SK-N-SH (cell line): ENCODE measurements at regions not wholly inside any gene's neighbourhood (a gene's known extent, or its start where the extent isn't known, plus 50 kb on each side); places are given as distances from the start of the nearest gene placed in this dataset.

Experiments
- CTCF ChIA-PET: fragments of 300-600, 350-600 bp; formaldehyde crosslinking; extraction: SDS; loops from one replicate; lab custom pipeline; 2021; lab: Yijun Ruan, JAX
- POLR2A ChIA-PET: fragments of 350-600 bp; sonication (Branson Sonifier 250); formaldehyde crosslinking; extraction: SDS; loops from one replicate; lab custom pipeline; 2020; ENCODE audit warnings: antibody characterized with exemption, inconsistent platforms; lab: Yijun Ruan, JAX
- DNase-seq: peaks from one replicate; pipeline ENCODE4 v3.0.0; 2012
- H2AFZ ChIP-seq: fragments of 200-600 bp; sonication (generic); 2 replicates; pipeline ENCODE4 v1.8.1; 2016; ENCODE audit warnings: antibody characterized with exemption, mild to moderate bottlenecking, low read depth
- H3F3A ChIP-seq: fragments of 200-600 bp; sonication (generic); replicated peaks from 2 replicates; pipeline ENCODE3; 2016; ENCODE audit warnings: antibody characterized with exemption, mild to moderate bottlenecking; ENCODE audit not compliant: insufficient read depth
- H3K27ac ChIP-seq, 2 experiments: fragments of 200-500 bp in 1 of 2; fragments of 200-600 bp in 1 of 2; sonication (Bioruptor generic) in 1 of 2; sonication (generic), shearing (Covaris generic) in 1 of 2; 2 replicates each; pipeline versions ENCODE4 v1.5.1 to v1.6.1; 2014 to 2016; ENCODE audit warnings: low read depth in 2 of 2, inconsistent platforms in 1 of 2, low read length in 1 of 2, mild to moderate bottlenecking in 1 of 2, mixed read lengths in 1 of 2
- H3K27me3 ChIP-seq: fragments of 200-600 bp; sonication (generic), shearing (Covaris generic); 2 replicates; pipeline ENCODE4 v1.6.1; 2016; ENCODE audit warnings: mixed run types; ENCODE audit not compliant: insufficient read depth
- H3K36me3 ChIP-seq, 2 experiments: fragments of 200-500 bp in 1 of 2; fragments of 200-600 bp in 1 of 2; sonication (Bioruptor generic) in 1 of 2; sonication (generic) in 1 of 2; replicated peaks in 1 of 2; 2 replicates each; pipeline versions ENCODE3 to v1.5.1; 2014 to 2016; ENCODE audit warnings: low read length in 1 of 2, mild to moderate bottlenecking in 1 of 2; ENCODE audit not compliant: insufficient read depth in 2 of 2, control insufficient read depth in 1 of 2
- H3K4me1 ChIP-seq, 2 experiments: fragments of 200-500 bp in 1 of 2; fragments of 200-600 bp in 1 of 2; sonication (Bioruptor generic) in 1 of 2; sonication (generic), shearing (Covaris generic) in 1 of 2; 2 replicates each; pipeline versions ENCODE4 v1.5.1 to v1.6.1; 2014 to 2016; ENCODE audit warnings: low read depth in 1 of 2, low read length in 1 of 2, mixed run types in 1 of 2; ENCODE audit not compliant: insufficient read depth in 2 of 2, control insufficient read depth in 1 of 2
- H3K4me2 ChIP-seq: fragments of 200-600 bp; sonication (generic), shearing (Covaris generic); 2 replicates; pipeline ENCODE4 v1.6.1; 2017; ENCODE audit warnings: mixed run types
- H3K4me3 ChIP-seq, 2 experiments: fragments of 200-500 bp in 1 of 2; fragments of 200-600 bp in 1 of 2; sonication (Bioruptor generic) in 1 of 2; sonication (generic), shearing (Covaris generic) in 1 of 2; 2 replicates each; pipeline versions ENCODE4 v1.5.1 to v1.8.1; 2014 to 2016; ENCODE audit warnings: low read depth in 2 of 2, inconsistent platforms in 1 of 2, low read length in 1 of 2, mild to moderate bottlenecking in 1 of 2, mixed read lengths in 1 of 2, moderate library complexity in 1 of 2
- H3K79me2 ChIP-seq: fragments of 200-600 bp; sonication (generic); 2 replicates; pipeline ENCODE4 v1.8.1; 2017; ENCODE audit warnings: mild to moderate bottlenecking; ENCODE audit not compliant: insufficient read depth
- H3K9ac ChIP-seq: fragments of 200-600 bp; sonication (generic); 2 replicates; pipeline ENCODE4 v1.6.1; 2017; ENCODE audit warnings: mixed run types
- H3K9me2 ChIP-seq: fragments of 200-600 bp; sonication (generic); 2 replicates; pipeline ENCODE4 v1.6.1; 2017; ENCODE audit warnings: mixed run types
- H3K9me3 ChIP-seq: fragments of 200-600 bp; sonication (generic); 2 replicates; pipeline ENCODE4 v1.6.1; 2017; ENCODE audit warnings: mixed run types, mild to moderate bottlenecking, moderate library complexity
- H4K20me1 ChIP-seq: fragments of 200-600 bp; sonication (generic); 2 replicates; pipeline ENCODE4 v1.6.1; 2017; ENCODE audit warnings: mild to moderate bottlenecking, mixed run types; ENCODE audit not compliant: insufficient read depth
- CHD2 ChIP-seq: fragments of 150-350 bp; IDR thresholded peaks from 2 replicates; pipeline ENCODE4 v1.6.1; 2018; ENCODE audit warnings: low read length; ENCODE audit not compliant: partially characterized antibody
- ELF1 ChIP-seq: IDR thresholded peaks from 2 replicates; pipeline ENCODE4 v1.4.0; 2012
- EP300 ChIP-seq, 2 experiments: IDR thresholded peaks; 2 replicates each; pipeline versions ENCODE4 v1.4.0 to v1.6.1; 2012; ENCODE audit warnings: borderline replicate concordance in 1 of 2, low read depth in 1 of 2, low read length in 1 of 2
- EZH2phosphoT487 ChIP-seq: fragments of 200-600 bp; sonication (generic); IDR thresholded peaks from 2 replicates; pipeline ENCODE4 v1.6.1; 2017; ENCODE audit warnings: low read depth, mixed run types, mild to moderate bottlenecking, antibody characterized with exemption, moderate library complexity, borderline replicate concordance
- FOSL2 ChIP-seq: IDR thresholded peaks from 2 replicates; pipeline ENCODE4 v1.4.0; 2012; ENCODE audit warnings: low read depth, mild to moderate bottlenecking, moderate library complexity, borderline replicate concordance
- FOXJ3 ChIP-seq: sonication (generic); formaldehyde crosslinking; IDR thresholded peaks from 2 replicates; pipeline ENCODE4 v1.5.1; 2020; ENCODE audit warnings: mild to moderate bottlenecking, missing genetic modification reagents
- FOXM1 ChIP-seq: IDR thresholded peaks from 2 replicates; pipeline ENCODE4 v1.4.0; 2012; ENCODE audit warnings: low read depth, mild to moderate bottlenecking
- GABPA ChIP-seq: IDR thresholded peaks from 2 replicates; pipeline ENCODE4 v1.4.0; 2012; ENCODE audit warnings: low read depth, mild to moderate bottlenecking
- JUND ChIP-seq: IDR thresholded peaks from 2 replicates; pipeline ENCODE4 v1.4.0; 2012
- NRF1 ChIP-seq: IDR thresholded peaks from 2 replicates; pipeline ENCODE4 v1.6.1; 2012; ENCODE audit warnings: low read depth, mild to moderate bottlenecking, low read length
- POLR2AphosphoS5 ChIP-seq: IDR thresholded peaks from 2 replicates; pipeline ENCODE4 v1.6.1; 2012; ENCODE audit warnings: low read depth, low read length
- RFX5 ChIP-seq: IDR thresholded peaks from 2 replicates; pipeline ENCODE4 v1.6.1; 2012; ENCODE audit warnings: mild to moderate bottlenecking, improper control_type of control experiment, low read length
- RXRA ChIP-seq: IDR thresholded peaks from 2 replicates; pipeline ENCODE4 v1.4.0; 2012; ENCODE audit warnings: low read depth, mild to moderate bottlenecking, borderline replicate concordance
- SIN3A ChIP-seq: IDR thresholded peaks from 2 replicates; pipeline ENCODE4 v1.6.1; 2012; ENCODE audit warnings: low read depth, mild to moderate bottlenecking, low read length, moderate library complexity, borderline replicate concordance
- TAF1 ChIP-seq: IDR thresholded peaks from 2 replicates; pipeline ENCODE4 v1.6.1; 2012; ENCODE audit warnings: low read depth, mild to moderate bottlenecking, low read length, moderate library complexity, borderline replicate concordance
- TCF12 ChIP-seq: IDR thresholded peaks from 2 replicates; pipeline ENCODE4 v1.4.0; 2012
- TEAD4 ChIP-seq: IDR thresholded peaks from 2 replicates; pipeline ENCODE4 v1.4.0; 2012; ENCODE audit warnings: mild to moderate bottlenecking, borderline replicate concordance; ENCODE audit not compliant: insufficient read depth
- WGBS: methylation state at CpG from one replicate; pipeline ENCODE4 v1.1.6; 2017; ENCODE audit warnings: low lambda C conversion rate; 5-methylcytosine and 5-hydroxymethylcytosine counted together
- TF ChIP-seq, protein P1 (sequence below): IDR thresholded peaks from 2 replicates; pipeline ENCODE4 v1.4.0; 2012; ENCODE audit warnings: low read depth
- TF ChIP-seq, protein P2 (sequence below): IDR thresholded peaks from 2 replicates; pipeline ENCODE4; 2012
- TF ChIP-seq, protein P3 (sequence below): fragments of 150-350 bp; IDR thresholded peaks from 2 replicates; pipeline ENCODE4 v1.6.1; 2017; ENCODE audit warnings: antibody characterized with exemption, low read length, low read depth, borderline replicate concordance
- TF ChIP-seq, protein P4 (sequence below): fragments of 150-350 bp; IDR thresholded peaks from 2 replicates; pipeline ENCODE4 v1.6.1; 2016; ENCODE audit warnings: mild to moderate bottlenecking, low read depth, low read length
- TF ChIP-seq, protein P5 (sequence below): IDR thresholded peaks from 2 replicates; pipeline ENCODE4 v1.4.0; 2012; ENCODE audit warnings: low read depth, borderline replicate concordance
- TF ChIP-seq, protein P6 (sequence below): fragments of 200-600 bp; sonication (generic); IDR thresholded peaks from 2 replicates; pipeline ENCODE4 v1.6.1; 2017; ENCODE audit warnings: antibody characterized with exemption, mild to moderate bottlenecking, moderate library complexity
- TF ChIP-seq, protein P7 (sequence below): IDR thresholded peaks from 2 replicates; pipeline ENCODE4 v1.6.1; 2012; ENCODE audit warnings: mild to moderate bottlenecking, low read depth, low read length, moderate library complexity

DNA sequence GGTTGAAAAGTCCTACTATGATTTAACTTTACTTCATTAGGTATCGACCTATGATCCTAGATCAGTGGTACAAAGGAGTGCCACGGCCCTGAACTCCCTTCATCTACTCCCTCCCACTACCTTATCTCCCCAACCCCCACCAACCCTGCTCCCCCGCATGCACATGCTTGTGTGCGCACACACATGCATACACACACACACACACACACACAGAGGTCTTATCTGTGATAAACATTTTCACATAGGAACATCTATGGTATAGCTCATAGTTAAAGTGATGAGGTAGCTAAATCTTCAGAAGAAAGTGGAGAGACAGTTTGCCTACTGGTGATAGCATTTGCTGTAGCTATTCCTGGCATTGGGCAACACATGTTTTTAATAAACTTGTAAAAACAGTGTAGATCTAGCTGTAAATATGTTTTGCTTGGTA lies 471.3 kb downstream of the ZEB2 start:
- Histone ChIP-seq H3K9me2 (no peaks in the 10 kb centered on the region), H3K36me3 (no peaks in the 10 kb centered on the region), H3K4me3 (no peak overlapping the region), H3K27me3 (no peaks in the 10 kb centered on the region), H4K20me1 (no peaks in the 10 kb centered on the region), H3K79me2 (no peaks in the 10 kb centered on the region), H3K27ac (peak overlapping the region in 1 of 2 experiments; percentile 1; a peak in 2 of 4 replicates), H3K9ac (no peak overlapping the region), H3F3A (peaks cover 3% of the 10 kb centered on the region), H2AFZ (no peak overlapping the region), H3K4me1 (peaks cover 0 to 10% of the 10 kb centered on the region in 2 experiments; a peak in 2 of 4 replicates), H3K4me2 (no peak overlapping the region), H3K9me3 (no peaks in the 10 kb centered on the region)
- ChIA-PET CTCF (interaction anchor here (0.7 kb wide), 1 partner anchor 83 kb away, joined by 3 read pairs; no protein-coding TSS in a partner anchor), POLR2A (no interaction called here)
- WGBS = 80% methylated on average over 4 of the region's 4 CpGs
- DNase-seq = peak; percentile 38
- TF ChIP-seq NRF1 (no peak), POLR2AphosphoS5 (no peak), GABPA (no peak), FOXM1 (no peak), TEAD4 (no peak), RFX5 (no peak), SIN3A (no peak), JUND (no peak), CHD2 (no peak), ELF1 (no peak), EP300 (IDR thresholded peaks at IDR 0.05; ENCODE audit: borderline replicate concordance in 1 of 2, low read depth in 1 of 2, low read length in 1 of 2) (peak in 1 of 2 experiments; percentile 18; a peak in 1 of 4 replicates), FOXJ3 (no peak), EZH2phosphoT487 (no peak), TAF1 (no peak), RXRA (no peak), TCF12 (peak; percentile 61), FOSL2 (no peak)
- TF ChIP-seq, protein P1, sequence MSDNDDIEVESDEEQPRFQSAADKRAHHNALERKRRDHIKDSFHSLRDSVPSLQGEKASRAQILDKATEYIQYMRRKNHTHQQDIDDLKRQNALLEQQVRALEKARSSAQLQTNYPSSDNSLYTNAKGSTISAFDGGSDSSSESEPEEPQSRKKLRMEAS = no peak
- TF ChIP-seq, protein P2, sequence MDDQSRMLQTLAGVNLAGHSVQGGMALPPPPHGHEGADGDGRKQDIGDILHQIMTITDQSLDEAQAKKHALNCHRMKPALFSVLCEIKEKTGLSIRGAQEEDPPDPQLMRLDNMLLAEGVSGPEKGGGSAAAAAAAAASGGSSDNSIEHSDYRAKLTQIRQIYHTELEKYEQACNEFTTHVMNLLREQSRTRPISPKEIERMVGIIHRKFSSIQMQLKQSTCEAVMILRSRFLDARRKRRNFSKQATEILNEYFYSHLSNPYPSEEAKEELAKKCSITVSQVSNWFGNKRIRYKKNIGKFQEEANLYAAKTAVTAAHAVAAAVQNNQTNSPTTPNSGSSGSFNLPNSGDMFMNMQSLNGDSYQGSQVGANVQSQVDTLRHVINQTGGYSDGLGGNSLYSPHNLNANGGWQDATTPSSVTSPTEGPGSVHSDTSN = no peak
- TF ChIP-seq, protein P3, sequence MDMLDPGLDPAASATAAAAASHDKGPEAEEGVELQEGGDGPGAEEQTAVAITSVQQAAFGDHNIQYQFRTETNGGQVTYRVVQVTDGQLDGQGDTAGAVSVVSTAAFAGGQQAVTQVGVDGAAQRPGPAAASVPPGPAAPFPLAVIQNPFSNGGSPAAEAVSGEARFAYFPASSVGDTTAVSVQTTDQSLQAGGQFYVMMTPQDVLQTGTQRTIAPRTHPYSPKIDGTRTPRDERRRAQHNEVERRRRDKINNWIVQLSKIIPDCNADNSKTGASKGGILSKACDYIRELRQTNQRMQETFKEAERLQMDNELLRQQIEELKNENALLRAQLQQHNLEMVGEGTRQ = no peak
- TF ChIP-seq, protein P4, sequence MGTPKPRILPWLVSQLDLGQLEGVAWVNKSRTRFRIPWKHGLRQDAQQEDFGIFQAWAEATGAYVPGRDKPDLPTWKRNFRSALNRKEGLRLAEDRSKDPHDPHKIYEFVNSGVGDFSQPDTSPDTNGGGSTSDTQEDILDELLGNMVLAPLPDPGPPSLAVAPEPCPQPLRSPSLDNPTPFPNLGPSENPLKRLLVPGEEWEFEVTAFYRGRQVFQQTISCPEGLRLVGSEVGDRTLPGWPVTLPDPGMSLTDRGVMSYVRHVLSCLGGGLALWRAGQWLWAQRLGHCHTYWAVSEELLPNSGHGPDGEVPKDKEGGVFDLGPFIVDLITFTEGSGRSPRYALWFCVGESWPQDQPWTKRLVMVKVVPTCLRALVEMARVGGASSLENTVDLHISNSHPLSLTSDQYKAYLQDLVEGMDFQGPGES = no peak
- TF ChIP-seq, protein P5, sequence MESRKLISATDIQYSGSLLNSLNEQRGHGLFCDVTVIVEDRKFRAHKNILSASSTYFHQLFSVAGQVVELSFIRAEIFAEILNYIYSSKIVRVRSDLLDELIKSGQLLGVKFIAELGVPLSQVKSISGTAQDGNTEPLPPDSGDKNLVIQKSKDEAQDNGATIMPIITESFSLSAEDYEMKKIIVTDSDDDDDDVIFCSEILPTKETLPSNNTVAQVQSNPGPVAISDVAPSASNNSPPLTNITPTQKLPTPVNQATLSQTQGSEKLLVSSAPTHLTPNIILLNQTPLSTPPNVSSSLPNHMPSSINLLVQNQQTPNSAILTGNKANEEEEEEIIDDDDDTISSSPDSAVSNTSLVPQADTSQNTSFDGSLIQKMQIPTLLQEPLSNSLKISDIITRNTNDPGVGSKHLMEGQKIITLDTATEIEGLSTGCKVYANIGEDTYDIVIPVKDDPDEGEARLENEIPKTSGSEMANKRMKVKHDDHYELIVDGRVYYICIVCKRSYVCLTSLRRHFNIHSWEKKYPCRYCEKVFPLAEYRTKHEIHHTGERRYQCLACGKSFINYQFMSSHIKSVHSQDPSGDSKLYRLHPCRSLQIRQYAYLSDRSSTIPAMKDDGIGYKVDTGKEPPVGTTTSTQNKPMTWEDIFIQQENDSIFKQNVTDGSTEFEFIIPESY = no peak
- TF ChIP-seq, protein P6, sequence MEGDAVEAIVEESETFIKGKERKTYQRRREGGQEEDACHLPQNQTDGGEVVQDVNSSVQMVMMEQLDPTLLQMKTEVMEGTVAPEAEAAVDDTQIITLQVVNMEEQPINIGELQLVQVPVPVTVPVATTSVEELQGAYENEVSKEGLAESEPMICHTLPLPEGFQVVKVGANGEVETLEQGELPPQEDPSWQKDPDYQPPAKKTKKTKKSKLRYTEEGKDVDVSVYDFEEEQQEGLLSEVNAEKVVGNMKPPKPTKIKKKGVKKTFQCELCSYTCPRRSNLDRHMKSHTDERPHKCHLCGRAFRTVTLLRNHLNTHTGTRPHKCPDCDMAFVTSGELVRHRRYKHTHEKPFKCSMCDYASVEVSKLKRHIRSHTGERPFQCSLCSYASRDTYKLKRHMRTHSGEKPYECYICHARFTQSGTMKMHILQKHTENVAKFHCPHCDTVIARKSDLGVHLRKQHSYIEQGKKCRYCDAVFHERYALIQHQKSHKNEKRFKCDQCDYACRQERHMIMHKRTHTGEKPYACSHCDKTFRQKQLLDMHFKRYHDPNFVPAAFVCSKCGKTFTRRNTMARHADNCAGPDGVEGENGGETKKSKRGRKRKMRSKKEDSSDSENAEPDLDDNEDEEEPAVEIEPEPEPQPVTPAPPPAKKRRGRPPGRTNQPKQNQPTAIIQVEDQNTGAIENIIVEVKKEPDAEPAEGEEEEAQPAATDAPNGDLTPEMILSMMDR = no peak
- TF ChIP-seq, protein P7, sequence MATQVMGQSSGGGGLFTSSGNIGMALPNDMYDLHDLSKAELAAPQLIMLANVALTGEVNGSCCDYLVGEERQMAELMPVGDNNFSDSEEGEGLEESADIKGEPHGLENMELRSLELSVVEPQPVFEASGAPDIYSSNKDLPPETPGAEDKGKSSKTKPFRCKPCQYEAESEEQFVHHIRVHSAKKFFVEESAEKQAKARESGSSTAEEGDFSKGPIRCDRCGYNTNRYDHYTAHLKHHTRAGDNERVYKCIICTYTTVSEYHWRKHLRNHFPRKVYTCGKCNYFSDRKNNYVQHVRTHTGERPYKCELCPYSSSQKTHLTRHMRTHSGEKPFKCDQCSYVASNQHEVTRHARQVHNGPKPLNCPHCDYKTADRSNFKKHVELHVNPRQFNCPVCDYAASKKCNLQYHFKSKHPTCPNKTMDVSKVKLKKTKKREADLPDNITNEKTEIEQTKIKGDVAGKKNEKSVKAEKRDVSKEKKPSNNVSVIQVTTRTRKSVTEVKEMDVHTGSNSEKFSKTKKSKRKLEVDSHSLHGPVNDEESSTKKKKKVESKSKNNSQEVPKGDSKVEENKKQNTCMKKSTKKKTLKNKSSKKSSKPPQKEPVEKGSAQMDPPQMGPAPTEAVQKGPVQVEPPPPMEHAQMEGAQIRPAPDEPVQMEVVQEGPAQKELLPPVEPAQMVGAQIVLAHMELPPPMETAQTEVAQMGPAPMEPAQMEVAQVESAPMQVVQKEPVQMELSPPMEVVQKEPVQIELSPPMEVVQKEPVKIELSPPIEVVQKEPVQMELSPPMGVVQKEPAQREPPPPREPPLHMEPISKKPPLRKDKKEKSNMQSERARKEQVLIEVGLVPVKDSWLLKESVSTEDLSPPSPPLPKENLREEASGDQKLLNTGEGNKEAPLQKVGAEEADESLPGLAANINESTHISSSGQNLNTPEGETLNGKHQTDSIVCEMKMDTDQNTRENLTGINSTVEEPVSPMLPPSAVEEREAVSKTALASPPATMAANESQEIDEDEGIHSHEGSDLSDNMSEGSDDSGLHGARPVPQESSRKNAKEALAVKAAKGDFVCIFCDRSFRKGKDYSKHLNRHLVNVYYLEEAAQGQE = no peak
